Prostate gland (tissue), 2 donors: ENCODE measurements at regions not wholly inside any gene's neighbourhood (a gene's known extent, or its start where the extent isn't known, plus 50 kb on each side); places are given as distances from the start of the nearest gene placed in this dataset.

Source experiments
- POLR2A ChIP-seq: fragments of 450-650 bp; IDR thresholded peaks from one replicate; pipeline ENCODE4 v1.6.1; 2016; ENCODE audit warnings: antibody characterized with exemption, mild to moderate bottlenecking
- POLR2AphosphoS5 ChIP-seq: sonication (generic); formaldehyde crosslinking; IDR thresholded peaks from one replicate; pipeline ENCODE4 v1.6.1; 2017; ENCODE audit warnings: antibody characterized with exemption
- TF ChIP-seq, protein P1 (sequence below), 4 experiments: fragments of 200-600 bp in 2 of 4; fragments of 450-650 bp in 2 of 4; sonication (generic) in 2 of 4; IDR thresholded peaks; 1 replicate in 3 of 4; 2 replicates in 1 of 4; pipeline ENCODE4 v1.5.1; 2016 to 2019; ENCODE audit warnings: antibody characterized with exemption in 4 of 4, mild to moderate bottlenecking in 2 of 4, moderate library complexity in 2 of 4

DNA sequence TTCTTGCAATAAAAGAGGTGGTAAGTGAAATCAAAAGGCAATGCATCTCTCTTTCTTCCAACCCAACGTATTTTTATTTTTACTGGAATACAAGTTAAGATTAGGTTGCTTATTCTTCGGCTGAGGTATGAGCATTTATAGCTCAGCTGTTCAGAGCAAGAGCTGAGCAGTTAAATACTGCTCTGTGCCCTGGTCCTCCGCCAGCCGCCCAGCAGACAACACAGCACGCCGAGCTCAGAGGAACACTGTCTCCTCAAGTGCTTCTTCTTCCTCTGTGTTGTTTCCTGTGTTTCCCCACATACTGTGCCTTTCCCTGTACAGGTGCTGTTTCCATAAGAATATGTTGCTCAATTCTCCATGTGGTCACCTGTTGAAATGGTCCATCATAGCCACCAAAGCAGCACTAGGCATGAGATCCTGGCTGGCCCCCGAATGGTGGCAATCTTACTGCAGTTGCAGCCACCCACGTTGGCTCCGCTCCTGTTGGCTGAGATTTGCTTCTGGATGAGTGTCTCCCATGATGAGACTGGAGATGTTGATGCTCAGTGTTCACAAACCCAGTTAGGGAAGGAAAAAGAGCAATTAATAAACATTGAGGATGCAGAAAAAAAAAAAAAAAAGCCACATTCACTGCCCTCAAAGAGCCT, 515.3 kb downstream of the GRIN2A start:
- TF ChIP-seq, protein P1, sequence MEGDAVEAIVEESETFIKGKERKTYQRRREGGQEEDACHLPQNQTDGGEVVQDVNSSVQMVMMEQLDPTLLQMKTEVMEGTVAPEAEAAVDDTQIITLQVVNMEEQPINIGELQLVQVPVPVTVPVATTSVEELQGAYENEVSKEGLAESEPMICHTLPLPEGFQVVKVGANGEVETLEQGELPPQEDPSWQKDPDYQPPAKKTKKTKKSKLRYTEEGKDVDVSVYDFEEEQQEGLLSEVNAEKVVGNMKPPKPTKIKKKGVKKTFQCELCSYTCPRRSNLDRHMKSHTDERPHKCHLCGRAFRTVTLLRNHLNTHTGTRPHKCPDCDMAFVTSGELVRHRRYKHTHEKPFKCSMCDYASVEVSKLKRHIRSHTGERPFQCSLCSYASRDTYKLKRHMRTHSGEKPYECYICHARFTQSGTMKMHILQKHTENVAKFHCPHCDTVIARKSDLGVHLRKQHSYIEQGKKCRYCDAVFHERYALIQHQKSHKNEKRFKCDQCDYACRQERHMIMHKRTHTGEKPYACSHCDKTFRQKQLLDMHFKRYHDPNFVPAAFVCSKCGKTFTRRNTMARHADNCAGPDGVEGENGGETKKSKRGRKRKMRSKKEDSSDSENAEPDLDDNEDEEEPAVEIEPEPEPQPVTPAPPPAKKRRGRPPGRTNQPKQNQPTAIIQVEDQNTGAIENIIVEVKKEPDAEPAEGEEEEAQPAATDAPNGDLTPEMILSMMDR (IDR thresholded peaks at IDR 0.05), result no peak
- TF ChIP-seq POLR2A (no peak), POLR2AphosphoS5 (no peak)
